ENCODE measurements at regions not wholly inside any gene's neighbourhood (a gene's known extent, or its start where the extent isn't known, plus 50 kb on each side); places are given as distances from the start of the nearest gene placed in this dataset.

GRCh38 chr11:16572945-16573344 lies 165.5 kb upstream of the C11orf58 start:
- no peak overlapping the region for H3K4me3 ChIP-seq (ENCODE audit: low read length)
- no peak for DNase-seq (ENCODE audit: low read depth)
- TF ChIP-seq CTCF (IDR thresholded peaks at IDR 0.05; ENCODE audit: insufficient read depth, low read depth, low read length, missing control alignments) = no peak

- H3K4me3 ChIP-seq (ENCODE audit: low read length) = no peak overlapping the region
- no peak for DNase-seq (ENCODE audit: low read depth)
- no peak for TF ChIP-seq CTCF (IDR thresholded peaks at IDR 0.05; ENCODE audit: insufficient read depth, low read depth, low read length, missing control alignments)
Observed at GRCh38 chr11:16561150-16561549, 177.3 kb upstream of the C11orf58 start.

- H3K4me3 ChIP-seq (ENCODE audit: low read length) = no peak overlapping the region
- no peak for TF ChIP-seq CTCF (IDR thresholded peaks at IDR 0.05; ENCODE audit: insufficient read depth, low read depth, low read length, missing control alignments)
- DNase-seq (ENCODE audit: low read depth) = no peak
Observed at GRCh38 chr11:16558494-16558893, 180.0 kb upstream of the C11orf58 start.

- H3K4me3 ChIP-seq (ENCODE audit: low read length) = no peak overlapping the region
- no peak for DNase-seq (ENCODE audit: low read depth)
- no peak for TF ChIP-seq CTCF (IDR thresholded peaks at IDR 0.05; ENCODE audit: insufficient read depth, low read depth, low read length, missing control alignments)
Observed at GRCh38 chr11:16555956-16556355, 182.5 kb upstream of the C11orf58 start.

- no peak for DNase-seq (ENCODE audit: low read depth)
- TF ChIP-seq CTCF (IDR thresholded peaks at IDR 0.05; ENCODE audit: insufficient read depth, low read depth, low read length, missing control alignments) = no peak
- no peak overlapping the region for H3K4me3 ChIP-seq (ENCODE audit: low read length)
Observed at GRCh38 chr11:16554361-16554760, 184.1 kb upstream of the C11orf58 start.

GRCh38 chr11:16547879-16548278 lies 190.6 kb upstream of the C11orf58 start:
- no peak for DNase-seq (ENCODE audit: low read depth)
- H3K4me3 ChIP-seq (ENCODE audit: low read length) = no peak overlapping the region
- no peak for TF ChIP-seq CTCF (IDR thresholded peaks at IDR 0.05; ENCODE audit: insufficient read depth, low read depth, low read length, missing control alignments)

GRCh38 chr11:16543642-16544041 lies 187.3 kb upstream of the SOX6 start:
- no peak for TF ChIP-seq CTCF (IDR thresholded peaks at IDR 0.05; ENCODE audit: insufficient read depth, low read depth, low read length, missing control alignments)
- DNase-seq (ENCODE audit: low read depth) = no peak
- no peak overlapping the region for H3K4me3 ChIP-seq (ENCODE audit: low read length)
